ENCODE measurements at regions not wholly inside any gene's neighbourhood (a gene's known extent, or its start where the extent isn't known, plus 50 kb on each side); places are given as distances from the start of the nearest gene placed in this dataset.

DNA sequence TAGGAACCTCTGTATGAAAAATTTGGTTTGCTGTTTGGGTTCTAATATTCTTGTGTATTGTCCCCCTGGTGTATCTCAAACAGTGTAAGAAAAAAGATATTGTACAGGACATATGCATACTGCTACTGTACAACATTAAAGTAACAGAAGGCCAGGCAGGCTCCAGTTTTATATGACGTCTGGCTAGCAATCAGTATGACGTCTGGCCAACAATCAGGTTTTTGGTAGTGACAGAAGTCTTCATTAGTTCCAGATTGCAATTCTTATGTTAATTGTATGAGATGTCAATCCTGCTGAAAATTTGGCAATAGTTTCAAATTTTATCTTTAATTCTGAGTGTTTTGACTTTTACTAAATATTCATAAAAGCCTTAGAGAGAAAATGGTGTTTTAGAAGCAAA lies 67.9 kb upstream of the KCND2 start:
- TF ChIP-seq EZH2 (IDR thresholded peaks at IDR 0.05; ENCODE audit: low read depth, unreplicated experiment) (no peak), CREB1 (CRISPR knock-in tag; IDR thresholded peaks at IDR 0.05; ENCODE audit: low read depth) (no peak), EZH2phosphoT487 (IDR thresholded peaks at IDR 0.05; ENCODE audit: unreplicated experiment) (no peak)
- TF ChIP-seq, protein P1, sequence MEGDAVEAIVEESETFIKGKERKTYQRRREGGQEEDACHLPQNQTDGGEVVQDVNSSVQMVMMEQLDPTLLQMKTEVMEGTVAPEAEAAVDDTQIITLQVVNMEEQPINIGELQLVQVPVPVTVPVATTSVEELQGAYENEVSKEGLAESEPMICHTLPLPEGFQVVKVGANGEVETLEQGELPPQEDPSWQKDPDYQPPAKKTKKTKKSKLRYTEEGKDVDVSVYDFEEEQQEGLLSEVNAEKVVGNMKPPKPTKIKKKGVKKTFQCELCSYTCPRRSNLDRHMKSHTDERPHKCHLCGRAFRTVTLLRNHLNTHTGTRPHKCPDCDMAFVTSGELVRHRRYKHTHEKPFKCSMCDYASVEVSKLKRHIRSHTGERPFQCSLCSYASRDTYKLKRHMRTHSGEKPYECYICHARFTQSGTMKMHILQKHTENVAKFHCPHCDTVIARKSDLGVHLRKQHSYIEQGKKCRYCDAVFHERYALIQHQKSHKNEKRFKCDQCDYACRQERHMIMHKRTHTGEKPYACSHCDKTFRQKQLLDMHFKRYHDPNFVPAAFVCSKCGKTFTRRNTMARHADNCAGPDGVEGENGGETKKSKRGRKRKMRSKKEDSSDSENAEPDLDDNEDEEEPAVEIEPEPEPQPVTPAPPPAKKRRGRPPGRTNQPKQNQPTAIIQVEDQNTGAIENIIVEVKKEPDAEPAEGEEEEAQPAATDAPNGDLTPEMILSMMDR (conservative IDR thresholded peaks at IDR 0.05; ENCODE audit: low read depth in 2 of 2): no peak

Data from GM23338 (cell line).